Stimulated activated CD4-positive, alpha-beta T cell treated with anti-CD3 and anti-CD28 coated beads, Interleukin-4, amount 100 ng/mL, for 1 hour (primary cell): ENCODE measurements at regions not wholly inside any gene's neighbourhood (a gene's known extent, or its start where the extent isn't known, plus 50 kb on each side); places are given as distances from the start of the nearest gene placed in this dataset.
"Not testable (repeated sequence)": the region's sequence is repeated elsewhere in the genome, so short reads cannot be mapped to it uniquely, and the experiment has no call there.

ENCODE experiments used
- DNase-seq: peaks from one replicate; pipeline ENCODE4 v3.0.0-alpha.2; 2020

DNA sequence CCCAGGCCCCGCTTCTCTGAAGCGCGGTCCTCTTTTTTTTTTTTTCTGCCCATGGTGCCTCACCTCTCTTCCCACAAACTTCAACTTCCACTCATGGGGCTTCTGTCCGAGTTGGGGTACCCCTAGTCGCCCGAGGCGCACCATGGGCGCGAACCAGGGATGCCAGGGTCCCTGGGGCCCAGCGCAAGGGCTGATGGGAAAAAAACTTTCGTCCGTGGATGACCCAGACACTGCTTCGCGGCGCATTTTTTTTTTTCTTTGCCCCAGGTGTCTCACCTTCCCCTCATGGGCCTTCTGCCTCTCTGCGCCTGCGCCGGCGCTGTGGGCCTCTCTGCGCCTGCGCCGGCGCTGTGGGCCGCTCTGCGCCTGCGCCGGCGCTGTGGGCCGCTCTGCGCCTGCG, 1268.8 kb downstream of the FOXD4L5 start:
- DNase-seq, result not testable (repeated sequence)

DNA sequence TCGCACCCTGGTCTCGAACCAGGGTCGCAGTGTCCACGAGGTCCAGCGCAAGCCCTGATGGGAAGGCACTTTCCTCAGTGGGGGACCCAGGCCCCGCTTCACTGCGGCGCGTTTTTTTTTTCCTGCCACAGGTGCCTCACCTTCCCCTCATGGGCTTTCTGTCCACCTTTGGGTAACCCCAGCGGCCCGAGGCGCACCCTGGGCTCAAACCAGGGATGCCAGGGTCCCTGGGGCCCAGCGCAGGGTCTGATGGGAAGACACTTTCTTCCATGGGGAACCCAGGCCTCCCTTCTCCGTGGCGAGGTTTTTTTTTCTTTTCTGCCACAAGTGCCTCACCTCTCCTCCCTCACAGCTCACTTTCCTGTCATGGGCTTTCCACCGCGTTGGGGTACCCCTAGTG, 1269.9 kb downstream of the FOXD4L5 start:
- DNase-seq, result no peak

DNA sequence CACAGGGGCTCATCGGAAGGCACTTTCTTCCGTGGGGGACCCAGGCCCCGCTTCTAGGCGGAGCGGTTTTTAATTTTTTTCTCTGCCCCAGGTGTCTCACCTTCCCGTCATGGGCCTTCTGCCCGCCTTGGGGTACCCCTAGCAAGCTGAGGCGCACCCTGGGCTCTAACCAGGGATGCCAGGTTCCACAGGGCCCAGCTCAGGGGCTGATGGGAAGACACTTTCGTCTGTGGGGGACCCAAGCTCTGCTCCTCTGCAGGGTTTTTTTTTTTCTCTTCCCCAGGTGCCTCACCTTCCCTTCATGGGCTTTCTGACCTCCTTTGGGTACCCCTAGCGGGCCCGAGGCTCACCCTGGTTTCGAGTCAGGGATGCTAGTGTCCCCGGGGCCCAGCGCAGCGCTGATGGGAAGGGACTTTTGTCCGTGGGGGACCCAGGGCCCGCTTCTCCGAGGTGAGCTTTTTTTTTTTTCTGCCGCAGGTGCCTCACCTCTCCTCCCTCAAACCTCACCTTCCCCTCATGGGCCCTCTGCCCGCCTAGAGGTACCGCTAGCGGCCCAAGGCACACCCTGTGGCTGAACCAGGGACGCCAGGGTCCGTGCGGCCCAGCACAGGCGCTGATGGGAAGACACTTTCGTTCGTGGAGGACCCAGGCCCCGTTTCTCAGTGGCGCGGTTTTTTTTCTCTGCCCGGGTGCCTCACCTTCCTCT, 1270.5 kb downstream of the FOXD4L5 start:
- DNase-seq, result not testable (repeated sequence)

DNA sequence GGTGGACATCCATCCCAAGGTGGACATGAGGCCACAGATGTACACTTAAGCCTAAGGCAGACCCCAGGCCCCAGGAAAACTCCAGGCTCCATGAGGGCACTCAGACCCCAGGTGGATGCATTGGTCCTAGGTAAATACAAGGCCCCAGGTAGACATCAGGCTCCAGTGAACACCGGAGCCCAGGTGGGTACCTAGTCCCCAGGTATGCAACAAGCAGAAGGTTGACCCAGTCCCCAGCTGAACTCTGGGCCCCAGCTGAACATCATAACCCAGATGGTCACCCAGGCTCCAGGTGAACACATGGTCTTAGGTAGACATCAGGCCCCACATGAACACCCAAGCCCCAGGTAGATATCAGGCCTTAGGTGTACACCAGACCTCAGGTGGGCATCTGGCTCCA, 1271.9 kb downstream of the FOXD4L5 start:
- not testable (repeated sequence) for DNase-seq

DNA sequence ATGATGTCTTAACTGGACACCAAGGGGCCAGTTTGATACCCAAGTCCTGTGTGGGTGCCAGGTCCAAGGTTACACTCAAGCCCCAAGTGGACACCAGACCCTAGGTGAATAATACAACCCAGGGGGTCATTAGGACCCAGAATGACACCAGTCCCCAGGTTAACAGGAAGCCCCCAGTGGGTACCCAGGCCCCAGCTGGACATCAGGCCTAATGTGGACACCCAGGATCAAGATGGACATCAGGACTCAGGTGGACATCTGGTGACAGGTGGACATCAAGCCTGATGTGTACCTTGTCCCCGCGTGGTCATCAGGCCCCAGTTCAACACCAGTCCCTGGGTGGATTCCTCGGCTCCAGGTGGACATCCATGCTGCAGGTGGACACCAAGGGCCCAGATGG, 1273.0 kb downstream of the FOXD4L5 start:
- not testable (repeated sequence) for DNase-seq

DNA sequence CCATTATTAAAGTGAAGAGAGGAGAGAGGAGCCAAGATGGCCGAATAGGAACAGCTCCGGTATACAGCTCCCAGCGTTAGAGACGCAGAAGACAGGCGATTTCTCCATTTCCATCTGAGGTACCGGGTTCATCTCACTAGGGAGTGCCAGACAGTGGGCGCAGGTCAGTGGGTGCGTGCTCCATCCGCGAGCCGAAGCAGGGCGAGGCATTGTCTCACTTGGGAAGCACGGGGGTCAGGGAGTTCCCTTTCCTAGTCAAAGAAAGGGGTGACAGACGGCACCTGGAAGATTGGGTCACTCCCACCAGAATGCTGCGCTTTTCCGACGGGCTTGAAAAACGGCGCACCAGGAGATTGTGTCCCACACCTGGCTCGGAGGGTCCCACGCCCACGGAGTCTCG, 1305.3 kb downstream of the FOXD4L5 start:
- not testable (repeated sequence) for DNase-seq
